Tibial nerve (tissue), 3 donors: ENCODE measurements at regions not wholly inside any gene's neighbourhood (a gene's known extent, or its start where the extent isn't known, plus 50 kb on each side); places are given as distances from the start of the nearest gene placed in this dataset.

Experiments
- POLR2A ChIP-seq, 2 donors: fragments of 450-650 bp; IDR thresholded peaks; one replicate each; pipeline ENCODE4 v1.6.1; 2017; ENCODE audit warnings: antibody characterized with exemption in 2 of 2, mild to moderate bottlenecking in 2 of 2, moderate library complexity in 2 of 2
- TF ChIP-seq, protein P1 (sequence below), 5 experiments: fragments of 200-600 bp in 3 of 5; fragments of 450-650 bp in 2 of 5; sonication (generic) in 3 of 5; IDR thresholded peaks; one replicate each; pipeline ENCODE4 v1.5.1; 2016 to 2019; ENCODE audit warnings: antibody characterized with exemption in 5 of 5, mild to moderate bottlenecking in 3 of 5, moderate library complexity in 2 of 5

DNA sequence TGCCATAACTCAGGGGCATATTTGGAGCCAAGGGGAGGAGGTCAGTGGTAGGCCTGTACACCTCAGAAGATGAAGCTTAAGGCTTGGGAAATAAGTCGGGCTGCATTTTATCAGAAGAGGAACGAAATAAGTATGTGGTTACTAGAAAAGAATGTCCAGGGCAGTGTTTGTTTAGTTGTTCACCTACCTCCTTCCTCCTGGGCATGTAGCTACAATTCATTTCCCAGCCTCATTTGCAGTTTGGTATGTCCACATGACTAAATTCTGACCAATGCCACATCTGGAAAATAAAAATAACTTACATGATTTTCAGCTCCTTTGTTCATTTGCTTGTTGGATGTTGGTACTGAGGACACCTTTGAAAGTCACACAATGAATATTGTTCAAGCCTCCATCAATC, 294.5 kb upstream of the RGS17 start:
- no peak for TF ChIP-seq POLR2A (IDR thresholded peaks at IDR 0.05)
- TF ChIP-seq, protein P1, sequence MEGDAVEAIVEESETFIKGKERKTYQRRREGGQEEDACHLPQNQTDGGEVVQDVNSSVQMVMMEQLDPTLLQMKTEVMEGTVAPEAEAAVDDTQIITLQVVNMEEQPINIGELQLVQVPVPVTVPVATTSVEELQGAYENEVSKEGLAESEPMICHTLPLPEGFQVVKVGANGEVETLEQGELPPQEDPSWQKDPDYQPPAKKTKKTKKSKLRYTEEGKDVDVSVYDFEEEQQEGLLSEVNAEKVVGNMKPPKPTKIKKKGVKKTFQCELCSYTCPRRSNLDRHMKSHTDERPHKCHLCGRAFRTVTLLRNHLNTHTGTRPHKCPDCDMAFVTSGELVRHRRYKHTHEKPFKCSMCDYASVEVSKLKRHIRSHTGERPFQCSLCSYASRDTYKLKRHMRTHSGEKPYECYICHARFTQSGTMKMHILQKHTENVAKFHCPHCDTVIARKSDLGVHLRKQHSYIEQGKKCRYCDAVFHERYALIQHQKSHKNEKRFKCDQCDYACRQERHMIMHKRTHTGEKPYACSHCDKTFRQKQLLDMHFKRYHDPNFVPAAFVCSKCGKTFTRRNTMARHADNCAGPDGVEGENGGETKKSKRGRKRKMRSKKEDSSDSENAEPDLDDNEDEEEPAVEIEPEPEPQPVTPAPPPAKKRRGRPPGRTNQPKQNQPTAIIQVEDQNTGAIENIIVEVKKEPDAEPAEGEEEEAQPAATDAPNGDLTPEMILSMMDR (IDR thresholded peaks at IDR 0.05): no peak
